ENCODE measurements at regions not wholly inside any gene's neighbourhood (a gene's known extent, or its start where the extent isn't known, plus 50 kb on each side); places are given as distances from the start of the nearest gene placed in this dataset.
"Not testable (repeated sequence)": the region's sequence is repeated elsewhere in the genome, so short reads cannot be mapped to it uniquely, and the experiment has no call there.

- H3K4me1 ChIP-seq, result peaks cover 3% of the 10 kb centered on the region; the same call in 1 of the 2 replicates
- H3K36me3 ChIP-seq, result no peaks in the 10 kb centered on the region
- no peak overlapping the region for H3K27ac ChIP-seq
- H3K27me3 ChIP-seq, result no peaks in the 10 kb centered on the region
- H3K4me3 ChIP-seq, result no peak overlapping the region
- DNase-seq, result no peak
- H3K9me3 ChIP-seq (replicated peaks), result no peaks in the 10 kb centered on the region
Measured at GRCh38 chr13:74741732-74742131, 607.5 kb upstream of the KLF12 start.

- Histone ChIP-seq H3K9me3 (replicated peaks) (no peaks in the 10 kb centered on the region), H3K27ac (no peak overlapping the region), H3K36me3 (no peaks in the 10 kb centered on the region), H3K27me3 (no peaks in the 10 kb centered on the region), H3K4me3 (no peak overlapping the region), H3K4me1 (no peaks in the 10 kb centered on the region)
- peak in 1 of 2 experiments; percentile 17 for DNase-seq
Measured at GRCh38 chr13:74732736-74733385, 598.7 kb upstream of the KLF12 start.

GRCh38 chr13:74731731-74732130 lies 597.5 kb upstream of the KLF12 start:
- Histone ChIP-seq H3K36me3 (no peaks in the 10 kb centered on the region), H3K27me3 (no peaks in the 10 kb centered on the region), H3K9me3 (replicated peaks) (no peaks in the 10 kb centered on the region), H3K27ac (no peak overlapping the region), H3K4me1 (no peaks in the 10 kb centered on the region), H3K4me3 (no peak overlapping the region)
- DNase-seq, result no peak

- H3K4me3 ChIP-seq, result no peak overlapping the region
- no peaks in the 10 kb centered on the region for H3K4me1 ChIP-seq
- no peaks in the 10 kb centered on the region for H3K36me3 ChIP-seq
- H3K9me3 ChIP-seq (replicated peaks), result no peaks in the 10 kb centered on the region
- no peak overlapping the region for H3K27ac ChIP-seq
- no peak for DNase-seq
- H3K27me3 ChIP-seq, result no peaks in the 10 kb centered on the region
Measured at GRCh38 chr13:74730556-74731331, 596.5 kb upstream of the KLF12 start.

- no peak overlapping the region for H3K27ac ChIP-seq
- no peaks in the 10 kb centered on the region for H3K36me3 ChIP-seq
- no peak for DNase-seq
- no peak overlapping the region for H3K4me3 ChIP-seq
- H3K27me3 ChIP-seq, result no peaks in the 10 kb centered on the region
- H3K4me1 ChIP-seq, result no peaks in the 10 kb centered on the region
- no peaks in the 10 kb centered on the region for H3K9me3 ChIP-seq (replicated peaks)
Measured at GRCh38 chr13:74726206-74726605, 592.0 kb upstream of the KLF12 start.

- H3K4me3 ChIP-seq; H3K4me1 ChIP-seq; H3K27me3 ChIP-seq; H3K27ac ChIP-seq; H3K36me3 ChIP-seq; DNase-seq; H3K9me3 ChIP-seq (replicated peaks): not testable (repeated sequence)
Measured at GRCh38 chr13:74718232-74718842, 584.1 kb upstream of the KLF12 start.

GRCh38 chr13:74715718-74716117 lies 581.5 kb upstream of the KLF12 start:
- no peaks in the 10 kb centered on the region for H3K27me3 ChIP-seq
- no peaks in the 10 kb centered on the region for H3K4me1 ChIP-seq
- no peak overlapping the region for H3K4me3 ChIP-seq
- H3K27ac ChIP-seq, result no peak overlapping the region
- DNase-seq, result no peak
- H3K9me3 ChIP-seq (replicated peaks), result no peaks in the 10 kb centered on the region
- no peaks in the 10 kb centered on the region for H3K36me3 ChIP-seq

- no peaks in the 10 kb centered on the region for H3K4me1 ChIP-seq
- no peak overlapping the region for H3K4me3 ChIP-seq
- no peak for DNase-seq
- H3K36me3 ChIP-seq, result no peaks in the 10 kb centered on the region
- no peaks in the 10 kb centered on the region for H3K27me3 ChIP-seq
- H3K9me3 ChIP-seq (replicated peaks), result no peaks in the 10 kb centered on the region
- H3K27ac ChIP-seq, result no peak overlapping the region
Measured at GRCh38 chr13:74710006-74710405, 575.8 kb upstream of the KLF12 start.

GRCh38 chr13:74709226-74709625 lies 575.0 kb upstream of the KLF12 start:
- H3K27me3 ChIP-seq, result no peaks in the 10 kb centered on the region
- H3K9me3 ChIP-seq (replicated peaks), result no peaks in the 10 kb centered on the region
- no peak for DNase-seq
- no peak overlapping the region for H3K4me3 ChIP-seq
- no peaks in the 10 kb centered on the region for H3K36me3 ChIP-seq
- H3K4me1 ChIP-seq, result no peaks in the 10 kb centered on the region
- H3K27ac ChIP-seq, result no peak overlapping the region

- Histone ChIP-seq H3K27me3 (no peaks in the 10 kb centered on the region), H3K27ac (no peak overlapping the region), H3K9me3 (replicated peaks) (no peaks in the 10 kb centered on the region), H3K36me3 (no peaks in the 10 kb centered on the region), H3K4me3 (no peak overlapping the region), H3K4me1 (no peaks in the 10 kb centered on the region)
- no peak for DNase-seq
Measured at GRCh38 chr13:74708629-74709028, 574.4 kb upstream of the KLF12 start.

- Histone ChIP-seq H3K4me3 (no peak overlapping the region), H3K4me1 (no peaks in the 10 kb centered on the region), H3K27me3 (no peaks in the 10 kb centered on the region), H3K27ac (no peak overlapping the region), H3K9me3 (replicated peaks) (no peaks in the 10 kb centered on the region), H3K36me3 (no peaks in the 10 kb centered on the region)
- no peak for DNase-seq
Measured at GRCh38 chr13:74707291-74707690, 573.1 kb upstream of the KLF12 start.

- Histone ChIP-seq H3K4me3 (no peak overlapping the region), H3K27me3 (no peaks in the 10 kb centered on the region), H3K9me3 (replicated peaks) (no peaks in the 10 kb centered on the region), H3K27ac (no peak overlapping the region), H3K36me3 (no peaks in the 10 kb centered on the region), H3K4me1 (no peaks in the 10 kb centered on the region)
- DNase-seq, result peak in 1 of 2 experiments; percentile 5
Measured at GRCh38 chr13:74706801-74707200, 572.6 kb upstream of the KLF12 start.

GRCh38 chr13:74705438-74705837 lies 571.2 kb upstream of the KLF12 start:
- Histone ChIP-seq H3K27me3 (no peaks in the 10 kb centered on the region), H3K36me3 (no peaks in the 10 kb centered on the region)

GRCh38 chr13:74703855-74704387 lies 569.7 kb upstream of the KLF12 start:
- H3K4me1 ChIP-seq, result no peaks in the 10 kb centered on the region
- H3K4me3 ChIP-seq, result no peak overlapping the region
- H3K27me3 ChIP-seq, result no peaks in the 10 kb centered on the region
- DNase-seq, result no peak
- no peak overlapping the region for H3K27ac ChIP-seq
- no peaks in the 10 kb centered on the region for H3K36me3 ChIP-seq
- H3K9me3 ChIP-seq (replicated peaks), result no peaks in the 10 kb centered on the region

More at GRCh38 chr13:74705438-74705837, 571.2 kb upstream of the KLF12 start:
- H3K9me3 ChIP-seq (replicated peaks), result no peaks in the 10 kb centered on the region
- no peaks in the 10 kb centered on the region for H3K4me1 ChIP-seq
- H3K4me3 ChIP-seq, result no peak overlapping the region
- no peak overlapping the region for H3K27ac ChIP-seq
- DNase-seq, result no peak

All from SJCRH30 (cell line).